VCaP (cell line): ENCODE measurements at regions not wholly inside any gene's neighbourhood (a gene's known extent, or its start where the extent isn't known, plus 50 kb on each side); places are given as distances from the start of the nearest gene placed in this dataset.

Source experiments
- H3K27ac ChIP-seq: fragments of 450-650 bp; 2 replicates; pipeline ENCODE4 v1.5.1; 2017
- CTCF ChIP-seq: fragments of 450-650 bp; conservative IDR thresholded peaks from 2 replicates; pipeline ENCODE4 v1.5.1; 2017; ENCODE audit warnings: mild to moderate bottlenecking, moderate library complexity

GRCh38 chr1:22383526-22384294 is 67.9 kb upstream of the ZBTB40 start:
- no peak for TF ChIP-seq CTCF
- H3K27ac ChIP-seq = no peak overlapping the region

- no peak overlapping the region for H3K27ac ChIP-seq
- no peak for TF ChIP-seq CTCF
These were observed 66.1 kb upstream of the ZBTB40 start for GRCh38 chr1:22385537-22385936.

GRCh38 chr1:22386774-22387173 is 64.9 kb upstream of the ZBTB40 start:
- TF ChIP-seq CTCF = no peak
- no peak overlapping the region for H3K27ac ChIP-seq

- H3K27ac ChIP-seq = 0 out of 2 replicates have a peak overlapping the region, but pooled peaks have one; percentile 26
- peak; percentile 18; the same call in 1 of the 2 replicates for TF ChIP-seq CTCF
These were observed 63.6 kb upstream of the ZBTB40 start for GRCh38 chr1:22387919-22388580.

- no peak overlapping the region for H3K27ac ChIP-seq
- TF ChIP-seq CTCF = no peak
These were observed 62.8 kb upstream of the ZBTB40 start for GRCh38 chr1:22388671-22389450.

GRCh38 chr1:22393587-22393986 is 58.1 kb upstream of the ZBTB40 start:
- no peak for TF ChIP-seq CTCF
- no peak overlapping the region for H3K27ac ChIP-seq
